Karpas-422 (cell line): ENCODE measurements at regions not wholly inside any gene's neighbourhood (a gene's known extent, or its start where the extent isn't known, plus 50 kb on each side); places are given as distances from the start of the nearest gene placed in this dataset.

Experiments
- DNase-seq: peaks from one replicate; pipeline ENCODE4 v3.0.0-alpha.2; 2015
- H2AFZ ChIP-seq: fragments of 200-600 bp; sonication (generic); 2 replicates; pipeline ENCODE4 v1.6.1; 2014; ENCODE audit warnings: antibody characterized with exemption, low read length, mixed read lengths
- H3K27ac ChIP-seq: fragments of 200-600 bp; sonication (generic); 2 replicates; pipeline ENCODE4 v1.5.1; 2014; ENCODE audit warnings: mild to moderate bottlenecking, low read length, moderate library complexity
- H3K27me3 ChIP-seq: fragments of 200-600 bp; sonication (generic); 2 replicates; pipeline ENCODE4 v1.6.1; 2014; ENCODE audit warnings: low read length, mixed read lengths
- H3K36me3 ChIP-seq: fragments of 200-600 bp; sonication (generic); 2 replicates; pipeline ENCODE4 v1.6.1; 2014; ENCODE audit warnings: low read length, mixed read lengths; ENCODE audit not compliant: insufficient read depth
- H3K4me1 ChIP-seq: fragments of 200-600 bp; sonication (generic); 2 replicates; pipeline ENCODE4 v1.6.1; 2014; ENCODE audit warnings: mild to moderate bottlenecking, low read length, mixed read lengths
- H3K4me2 ChIP-seq: fragments of 200-600 bp; sonication (generic); 2 replicates; pipeline ENCODE4 v1.6.1; 2014; ENCODE audit warnings: low read length, low read depth, mild to moderate bottlenecking; ENCODE audit not compliant: poor library complexity, severe bottlenecking
- H3K4me3 ChIP-seq: fragments of 200-600 bp; sonication (generic); 2 replicates; pipeline ENCODE4 v1.5.1; 2014; ENCODE audit warnings: mild to moderate bottlenecking, antibody characterized with exemption, low read length, mixed read lengths
- H3K79me2 ChIP-seq: fragments of 200-600 bp; sonication (generic); 2 replicates; pipeline ENCODE4 v1.6.1; 2014; ENCODE audit warnings: mild to moderate bottlenecking, low read length, mixed read lengths
- H3K9ac ChIP-seq: fragments of 200-600 bp; sonication (generic); 2 replicates; pipeline ENCODE4 v1.6.0; 2014; ENCODE audit warnings: low read length
- H3K9me2 ChIP-seq: fragments of 200-600 bp; sonication (generic), shearing (Covaris generic); replicated peaks from 2 replicates; pipeline ENCODE4 v1.6.0; 2014; ENCODE audit warnings: mild to moderate bottlenecking, low read length, moderate library complexity; ENCODE audit not compliant: insufficient read depth
- H3K9me3 ChIP-seq: fragments of 300-700, 200-600 bp; sonication (generic); 2 replicates; pipeline ENCODE4 v1.6.1; 2014; ENCODE audit warnings: low read length, mixed read lengths
- H4K20me1 ChIP-seq: fragments of 200-600 bp; sonication (generic); 2 replicates; pipeline ENCODE4 v1.6.1; 2014; ENCODE audit warnings: mild to moderate bottlenecking, antibody characterized with exemption, low read length, low read depth; ENCODE audit not compliant: insufficient read depth

DNA sequence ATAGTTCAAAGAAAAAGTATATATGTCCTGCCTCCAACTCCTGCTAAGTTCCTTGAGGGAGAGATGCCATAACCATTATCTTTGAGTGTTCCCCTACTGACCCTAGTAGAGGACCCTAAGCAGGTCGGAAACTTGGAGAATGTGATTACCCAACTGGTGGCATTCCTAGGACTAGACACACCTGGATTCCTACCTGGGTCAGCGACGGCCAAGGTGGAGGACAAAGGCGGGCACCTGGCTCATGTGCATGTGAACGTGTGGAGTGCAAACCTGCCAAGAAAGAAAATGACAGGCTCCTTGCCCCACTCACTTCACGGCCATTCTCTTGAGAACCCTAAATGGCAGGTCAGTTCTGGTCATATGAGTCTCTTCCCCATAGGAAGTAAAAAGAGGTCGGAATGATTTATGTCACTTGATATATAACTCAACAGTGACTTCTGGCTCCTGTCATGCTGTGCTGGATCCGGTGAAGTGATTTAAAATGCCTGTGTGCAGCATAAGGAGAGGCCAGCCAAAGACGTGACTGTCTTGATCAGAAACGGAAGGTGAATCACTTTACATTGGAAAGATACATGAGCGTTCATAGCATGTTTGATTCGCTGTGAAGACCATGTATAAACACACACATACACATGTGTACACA, 371.6 kb downstream of the EIPR1 start:
- Histone ChIP-seq H3K4me1 (peaks cover 14% of the 10 kb centered on the region), H3K4me2 (no peak overlapping the region), H4K20me1 (no peaks in the 10 kb centered on the region), H3K36me3 (no peaks in the 10 kb centered on the region), H3K9ac (no peak overlapping the region), H3K9me2 (no peaks in the 10 kb centered on the region), H3K9me3 (no peaks in the 10 kb centered on the region), H3K4me3 (no peak overlapping the region), H3K27ac (no peak overlapping the region), H3K27me3 (peaks cover 3% of the 10 kb centered on the region; the same call in 1 of the 2 replicates), H2AFZ (no peak overlapping the region), H3K79me2 (no peaks in the 10 kb centered on the region)
- no peak for DNase-seq

- H3K9ac ChIP-seq = no peak overlapping the region
- H3K79me2 ChIP-seq = no peaks in the 10 kb centered on the region
- H2AFZ ChIP-seq = no peak overlapping the region
- H3K4me2 ChIP-seq = no peak overlapping the region
- H3K9me2 ChIP-seq = no peaks in the 10 kb centered on the region
- no peaks in the 10 kb centered on the region for H4K20me1 ChIP-seq
- H3K27me3 ChIP-seq = no peaks in the 10 kb centered on the region; the same call in 1 of the 2 replicates
- DNase-seq = no peak
- no peaks in the 10 kb centered on the region for H3K36me3 ChIP-seq
- peaks cover 11% of the 10 kb centered on the region for H3K4me1 ChIP-seq
- no peaks in the 10 kb centered on the region for H3K9me3 ChIP-seq
- no peak overlapping the region for H3K27ac ChIP-seq
- no peak overlapping the region for H3K4me3 ChIP-seq
Measured at GRCh38 chr2:3001615-3002560, 375.7 kb downstream of the EIPR1 start.

- Histone ChIP-seq H3K4me1 (peaks cover 11% of the 10 kb centered on the region), H3K9me3 (no peaks in the 10 kb centered on the region), H3K36me3 (no peaks in the 10 kb centered on the region), H3K4me2 (no peak overlapping the region), H3K9me2 (no peaks in the 10 kb centered on the region), H3K4me3 (no peak overlapping the region), H4K20me1 (no peaks in the 10 kb centered on the region), H2AFZ (no peak overlapping the region), H3K27ac (no peak overlapping the region), H3K27me3 (no peaks in the 10 kb centered on the region), H3K79me2 (no peaks in the 10 kb centered on the region), H3K9ac (no peak overlapping the region)
- no peak for DNase-seq
Measured at GRCh38 chr2:3000968-3001367, 376.6 kb downstream of the EIPR1 start.

- H4K20me1 ChIP-seq = no peaks in the 10 kb centered on the region
Measured at GRCh38 chr2:3000125-3000524, 377.5 kb downstream of the EIPR1 start.

DNA sequence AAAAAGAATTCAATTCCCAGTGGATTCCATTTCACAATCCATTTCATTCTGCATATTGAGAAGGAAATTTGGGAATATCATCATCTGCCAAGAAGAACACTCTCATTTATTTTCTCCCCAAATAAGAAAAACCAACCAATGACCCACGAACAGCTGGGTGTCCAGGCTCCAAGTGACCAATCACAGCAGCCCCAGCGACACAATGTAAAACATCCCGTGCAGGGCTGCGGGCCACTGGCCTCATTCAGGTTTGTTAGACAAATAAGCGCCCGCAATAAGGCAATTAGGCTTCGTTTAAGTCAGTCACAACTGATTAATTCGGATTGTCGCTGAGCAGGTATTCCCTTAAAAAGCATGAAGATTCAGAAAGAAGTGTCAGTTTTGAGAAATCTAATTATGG, 378.6 kb downstream of the EIPR1 start:
- Histone ChIP-seq H3K27ac (no peak overlapping the region), H3K9me2 (no peaks in the 10 kb centered on the region), H3K4me1 (peaks cover 8% of the 10 kb centered on the region), H3K27me3 (no peaks in the 10 kb centered on the region), H3K9me3 (no peaks in the 10 kb centered on the region), H3K4me2 (no peak overlapping the region), H4K20me1 (no peaks in the 10 kb centered on the region), H3K36me3 (no peaks in the 10 kb centered on the region), H3K9ac (no peak overlapping the region), H3K79me2 (no peaks in the 10 kb centered on the region), H2AFZ (no peak overlapping the region), H3K4me3 (no peak overlapping the region)
- no peak for DNase-seq

More at GRCh38 chr2:3000125-3000524, 377.5 kb downstream of the EIPR1 start:
- Histone ChIP-seq H2AFZ (no peak overlapping the region), H3K4me1 (peaks cover 11% of the 10 kb centered on the region), H3K9me3 (no peaks in the 10 kb centered on the region), H3K36me3 (no peaks in the 10 kb centered on the region), H3K9me2 (no peaks in the 10 kb centered on the region), H3K4me2 (no peak overlapping the region), H3K4me3 (no peak overlapping the region), H3K79me2 (no peaks in the 10 kb centered on the region), H3K27me3 (no peaks in the 10 kb centered on the region), H3K9ac (no peak overlapping the region), H3K27ac (no peak overlapping the region)
- DNase-seq = no peak

- no peaks in the 10 kb centered on the region for H3K9me2 ChIP-seq
- H3K9ac ChIP-seq = no peak overlapping the region
- no peak overlapping the region for H3K27ac ChIP-seq
- H3K4me2 ChIP-seq = no peak overlapping the region
- peaks cover 4% of the 10 kb centered on the region; the same call in 1 of the 2 replicates for H3K9me3 ChIP-seq
- no peak for DNase-seq
- H3K36me3 ChIP-seq = no peaks in the 10 kb centered on the region
- H3K79me2 ChIP-seq = no peaks in the 10 kb centered on the region
- peaks cover 15% of the 10 kb centered on the region for H3K4me1 ChIP-seq
- no peaks in the 10 kb centered on the region for H4K20me1 ChIP-seq
- H3K27me3 ChIP-seq = no peaks in the 10 kb centered on the region
- H2AFZ ChIP-seq = no peak overlapping the region
- H3K4me3 ChIP-seq = no peak overlapping the region
Measured at GRCh38 chr2:2993172-2993692, 384.4 kb downstream of the EIPR1 start.

DNA sequence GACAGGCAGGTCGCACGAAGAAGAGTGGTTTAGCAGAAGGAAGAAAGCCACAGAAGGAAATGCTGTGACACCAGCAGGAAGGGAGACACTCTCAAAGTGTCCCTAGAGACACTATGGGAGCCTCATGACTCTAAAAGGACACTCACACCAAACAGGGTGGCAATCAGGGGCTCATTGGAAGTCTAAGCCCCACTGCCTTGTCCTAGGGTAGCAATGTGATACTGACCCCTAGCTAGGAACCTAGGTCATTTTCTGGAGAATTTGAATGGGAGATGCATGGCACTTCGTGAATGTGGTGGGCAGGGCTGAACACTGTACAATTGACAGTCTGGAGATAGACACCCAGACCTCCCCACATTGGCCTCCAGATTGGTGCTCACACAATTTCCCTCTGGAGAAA, 385.0 kb downstream of the EIPR1 start:
- peaks cover 4% of the 10 kb centered on the region; the same call in 1 of the 2 replicates for H3K9me3 ChIP-seq
- H4K20me1 ChIP-seq = no peaks in the 10 kb centered on the region
- H3K4me3 ChIP-seq = no peak overlapping the region
- H3K27me3 ChIP-seq = no peaks in the 10 kb centered on the region
- no peaks in the 10 kb centered on the region for H3K79me2 ChIP-seq
- H3K27ac ChIP-seq = no peak overlapping the region
- H2AFZ ChIP-seq = no peak overlapping the region
- H3K9ac ChIP-seq = no peak overlapping the region
- peaks cover 15% of the 10 kb centered on the region for H3K4me1 ChIP-seq
- no peaks in the 10 kb centered on the region for H3K36me3 ChIP-seq
- no peak for DNase-seq
- no peak overlapping the region for H3K4me2 ChIP-seq
- no peaks in the 10 kb centered on the region for H3K9me2 ChIP-seq

DNA sequence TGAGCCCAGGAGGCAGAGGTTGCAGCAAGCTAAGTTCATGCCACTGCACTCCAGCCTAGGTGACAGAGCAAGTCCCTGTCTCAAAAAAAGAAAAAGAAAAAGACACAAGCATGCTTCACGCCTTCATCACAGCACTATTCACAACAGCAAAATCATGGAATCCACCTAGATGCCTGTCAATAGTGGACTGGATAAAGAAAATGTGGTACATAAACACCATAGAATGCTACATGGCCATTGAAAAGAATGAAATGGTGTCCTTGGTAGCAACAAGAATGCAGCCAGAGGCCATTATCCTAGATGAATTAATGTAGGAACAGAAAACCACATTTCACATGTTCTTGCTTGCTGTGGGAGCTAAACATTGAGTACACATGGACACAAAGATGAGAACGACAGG, 392.6 kb downstream of the EIPR1 start:
- no peaks in the 10 kb centered on the region for H3K9me2 ChIP-seq
- H3K9me3 ChIP-seq = peaks cover 4% of the 10 kb centered on the region; the same call in 1 of the 2 replicates
- no peaks in the 10 kb centered on the region for H3K27me3 ChIP-seq
- no peaks in the 10 kb centered on the region for H3K4me1 ChIP-seq
- no peak overlapping the region for H3K9ac ChIP-seq
- DNase-seq = no peak
- H3K27ac ChIP-seq = no peak overlapping the region
- no peaks in the 10 kb centered on the region for H3K36me3 ChIP-seq
- no peak overlapping the region for H3K4me2 ChIP-seq
- H3K79me2 ChIP-seq = no peaks in the 10 kb centered on the region
- no peak overlapping the region for H3K4me3 ChIP-seq
- no peaks in the 10 kb centered on the region for H4K20me1 ChIP-seq
- H2AFZ ChIP-seq = no peak overlapping the region
